Vagina (tissue), 2 donors: ENCODE measurements at regions not wholly inside any gene's neighbourhood (a gene's known extent, or its start where the extent isn't known, plus 50 kb on each side); places are given as distances from the start of the nearest gene placed in this dataset.

ENCODE experiments used
- POLR2A ChIP-seq, 2 donors: fragments of 450-650 bp; IDR thresholded peaks; one replicate each; pipeline ENCODE4 v1.6.1; 2017; ENCODE audit warnings: antibody characterized with exemption in 2 of 2, mild to moderate bottlenecking in 2 of 2, moderate library complexity in 2 of 2
- TF ChIP-seq, protein P1 (sequence below), 3 experiments: fragments of 450-650 bp in 2 of 3; fragments of 200-600 bp in 1 of 3; sonication (generic) in 1 of 3; IDR thresholded peaks; one replicate each; pipeline ENCODE4 v1.5.1; 2017 to 2019; ENCODE audit warnings: antibody characterized with exemption in 3 of 3, mild to moderate bottlenecking in 2 of 3, moderate library complexity in 2 of 3

- no peak for TF ChIP-seq POLR2A (IDR thresholded peaks at IDR 0.05)
- TF ChIP-seq, protein P1, sequence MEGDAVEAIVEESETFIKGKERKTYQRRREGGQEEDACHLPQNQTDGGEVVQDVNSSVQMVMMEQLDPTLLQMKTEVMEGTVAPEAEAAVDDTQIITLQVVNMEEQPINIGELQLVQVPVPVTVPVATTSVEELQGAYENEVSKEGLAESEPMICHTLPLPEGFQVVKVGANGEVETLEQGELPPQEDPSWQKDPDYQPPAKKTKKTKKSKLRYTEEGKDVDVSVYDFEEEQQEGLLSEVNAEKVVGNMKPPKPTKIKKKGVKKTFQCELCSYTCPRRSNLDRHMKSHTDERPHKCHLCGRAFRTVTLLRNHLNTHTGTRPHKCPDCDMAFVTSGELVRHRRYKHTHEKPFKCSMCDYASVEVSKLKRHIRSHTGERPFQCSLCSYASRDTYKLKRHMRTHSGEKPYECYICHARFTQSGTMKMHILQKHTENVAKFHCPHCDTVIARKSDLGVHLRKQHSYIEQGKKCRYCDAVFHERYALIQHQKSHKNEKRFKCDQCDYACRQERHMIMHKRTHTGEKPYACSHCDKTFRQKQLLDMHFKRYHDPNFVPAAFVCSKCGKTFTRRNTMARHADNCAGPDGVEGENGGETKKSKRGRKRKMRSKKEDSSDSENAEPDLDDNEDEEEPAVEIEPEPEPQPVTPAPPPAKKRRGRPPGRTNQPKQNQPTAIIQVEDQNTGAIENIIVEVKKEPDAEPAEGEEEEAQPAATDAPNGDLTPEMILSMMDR (IDR thresholded peaks at IDR 0.05), result no peak
Observed at GRCh38 chr4:177178246-177178645, 131.4 kb upstream of the NEIL3 start.
